ENCODE measurements at regions not wholly inside any gene's neighbourhood (a gene's known extent, or its start where the extent isn't known, plus 50 kb on each side); places are given as distances from the start of the nearest gene placed in this dataset.

DNA sequence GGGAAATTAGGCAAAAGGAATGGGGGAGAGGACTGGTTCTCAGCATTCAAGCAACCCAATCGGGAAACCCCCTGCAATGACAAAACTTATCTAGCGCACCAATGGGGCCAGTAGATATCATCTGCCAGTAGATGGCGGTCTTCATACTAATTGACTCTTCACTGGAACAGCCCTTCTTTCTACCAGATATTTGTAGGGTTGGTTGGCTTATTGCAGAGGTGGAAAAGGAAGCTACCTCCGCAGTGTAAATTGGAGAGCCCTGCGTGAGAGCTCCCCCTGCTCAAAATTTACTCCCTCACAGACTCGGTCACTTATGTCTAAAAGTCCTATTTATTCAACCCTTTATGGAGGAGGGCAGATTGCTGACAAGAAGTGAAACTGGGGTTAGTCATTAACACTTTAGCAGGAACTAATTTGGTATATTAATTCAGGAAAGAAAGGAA, 166.1 kb upstream of the CCND2 start (continued):
- TF ChIP-seq, protein P1, sequence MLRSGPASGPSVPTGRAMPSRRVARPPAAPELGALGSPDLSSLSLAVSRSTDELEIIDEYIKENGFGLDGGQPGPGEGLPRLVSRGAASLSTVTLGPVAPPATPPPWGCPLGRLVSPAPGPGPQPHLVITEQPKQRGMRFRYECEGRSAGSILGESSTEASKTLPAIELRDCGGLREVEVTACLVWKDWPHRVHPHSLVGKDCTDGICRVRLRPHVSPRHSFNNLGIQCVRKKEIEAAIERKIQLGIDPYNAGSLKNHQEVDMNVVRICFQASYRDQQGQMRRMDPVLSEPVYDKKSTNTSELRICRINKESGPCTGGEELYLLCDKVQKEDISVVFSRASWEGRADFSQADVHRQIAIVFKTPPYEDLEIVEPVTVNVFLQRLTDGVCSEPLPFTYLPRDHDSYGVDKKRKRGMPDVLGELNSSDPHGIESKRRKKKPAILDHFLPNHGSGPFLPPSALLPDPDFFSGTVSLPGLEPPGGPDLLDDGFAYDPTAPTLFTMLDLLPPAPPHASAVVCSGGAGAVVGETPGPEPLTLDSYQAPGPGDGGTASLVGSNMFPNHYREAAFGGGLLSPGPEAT (IDR thresholded peaks at IDR 0.05; ENCODE audit: low read depth) = peak; percentile 85
- TF ChIP-seq TCF7 (IDR thresholded peaks at IDR 0.05; ENCODE audit: borderline replicate concordance) (no peak), SREBF2 (IDR thresholded peaks at IDR 0.05; ENCODE audit: low read length) (no peak), ZNF622 (IDR thresholded peaks at IDR 0.05) (no peak), ZZZ3 (IDR thresholded peaks at IDR 0.05; ENCODE audit: control insufficient read depth, insufficient read length, low read depth) (no peak), KAT2A (conservative IDR thresholded peaks at IDR 0.05; ENCODE audit: control insufficient read depth, low read depth, low read length) (no peak), BACH1 (IDR thresholded peaks at IDR 0.05; ENCODE audit: borderline replicate concordance) (no peak), SRF (IDR thresholded peaks at IDR 0.05; ENCODE audit: low read depth in 2 of 2, low read length in 2 of 2) (no peak), NBN (IDR thresholded peaks at IDR 0.05) (peak; percentile 83), POLR2AphosphoS2 (IDR thresholded peaks at IDR 0.05; ENCODE audit: low read depth, low read length) (no peak)
- TF ChIP-seq, protein P2, sequence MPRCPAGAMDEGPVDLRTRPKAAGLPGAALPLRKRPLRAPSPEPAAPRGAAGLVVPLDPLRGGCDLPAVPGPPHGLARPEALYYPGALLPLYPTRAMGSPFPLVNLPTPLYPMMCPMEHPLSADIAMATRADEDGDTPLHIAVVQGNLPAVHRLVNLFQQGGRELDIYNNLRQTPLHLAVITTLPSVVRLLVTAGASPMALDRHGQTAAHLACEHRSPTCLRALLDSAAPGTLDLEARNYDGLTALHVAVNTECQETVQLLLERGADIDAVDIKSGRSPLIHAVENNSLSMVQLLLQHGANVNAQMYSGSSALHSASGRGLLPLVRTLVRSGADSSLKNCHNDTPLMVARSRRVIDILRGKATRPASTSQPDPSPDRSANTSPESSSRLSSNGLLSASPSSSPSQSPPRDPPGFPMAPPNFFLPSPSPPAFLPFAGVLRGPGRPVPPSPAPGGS (IDR thresholded peaks at IDR 0.05; ENCODE audit: borderline replicate concordance, insufficient read depth, low read depth, low read length, poor library complexity, severe bottlenecking) = no peak
- TF ChIP-seq, protein P3, sequence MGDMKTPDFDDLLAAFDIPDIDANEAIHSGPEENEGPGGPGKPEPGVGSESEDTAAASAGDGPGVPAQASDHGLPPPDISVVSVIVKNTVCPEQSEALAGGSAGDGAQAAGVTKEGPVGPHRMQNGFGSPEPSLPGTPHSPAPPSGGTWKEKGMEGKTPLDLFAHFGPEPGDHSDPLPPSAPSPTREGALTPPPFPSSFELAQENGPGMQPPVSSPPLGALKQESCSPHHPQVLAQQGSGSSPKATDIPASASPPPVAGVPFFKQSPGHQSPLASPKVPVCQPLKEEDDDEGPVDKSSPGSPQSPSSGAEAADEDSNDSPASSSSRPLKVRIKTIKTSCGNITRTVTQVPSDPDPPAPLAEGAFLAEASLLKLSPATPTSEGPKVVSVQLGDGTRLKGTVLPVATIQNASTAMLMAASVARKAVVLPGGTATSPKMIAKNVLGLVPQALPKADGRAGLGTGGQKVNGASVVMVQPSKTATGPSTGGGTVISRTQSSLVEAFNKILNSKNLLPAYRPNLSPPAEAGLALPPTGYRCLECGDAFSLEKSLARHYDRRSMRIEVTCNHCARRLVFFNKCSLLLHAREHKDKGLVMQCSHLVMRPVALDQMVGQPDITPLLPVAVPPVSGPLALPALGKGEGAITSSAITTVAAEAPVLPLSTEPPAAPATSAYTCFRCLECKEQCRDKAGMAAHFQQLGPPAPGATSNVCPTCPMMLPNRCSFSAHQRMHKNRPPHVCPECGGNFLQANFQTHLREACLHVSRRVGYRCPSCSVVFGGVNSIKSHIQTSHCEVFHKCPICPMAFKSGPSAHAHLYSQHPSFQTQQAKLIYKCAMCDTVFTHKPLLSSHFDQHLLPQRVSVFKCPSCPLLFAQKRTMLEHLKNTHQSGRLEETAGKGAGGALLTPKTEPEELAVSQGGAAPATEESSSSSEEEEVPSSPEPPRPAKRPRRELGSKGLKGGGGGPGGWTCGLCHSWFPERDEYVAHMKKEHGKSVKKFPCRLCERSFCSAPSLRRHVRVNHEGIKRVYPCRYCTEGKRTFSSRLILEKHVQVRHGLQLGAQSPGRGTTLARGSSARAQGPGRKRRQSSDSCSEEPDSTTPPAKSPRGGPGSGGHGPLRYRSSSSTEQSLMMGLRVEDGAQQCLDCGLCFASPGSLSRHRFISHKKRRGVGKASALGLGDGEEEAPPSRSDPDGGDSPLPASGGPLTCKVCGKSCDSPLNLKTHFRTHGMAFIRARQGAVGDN (IDR thresholded peaks at IDR 0.05) = no peak
- TF ChIP-seq, protein P4, sequence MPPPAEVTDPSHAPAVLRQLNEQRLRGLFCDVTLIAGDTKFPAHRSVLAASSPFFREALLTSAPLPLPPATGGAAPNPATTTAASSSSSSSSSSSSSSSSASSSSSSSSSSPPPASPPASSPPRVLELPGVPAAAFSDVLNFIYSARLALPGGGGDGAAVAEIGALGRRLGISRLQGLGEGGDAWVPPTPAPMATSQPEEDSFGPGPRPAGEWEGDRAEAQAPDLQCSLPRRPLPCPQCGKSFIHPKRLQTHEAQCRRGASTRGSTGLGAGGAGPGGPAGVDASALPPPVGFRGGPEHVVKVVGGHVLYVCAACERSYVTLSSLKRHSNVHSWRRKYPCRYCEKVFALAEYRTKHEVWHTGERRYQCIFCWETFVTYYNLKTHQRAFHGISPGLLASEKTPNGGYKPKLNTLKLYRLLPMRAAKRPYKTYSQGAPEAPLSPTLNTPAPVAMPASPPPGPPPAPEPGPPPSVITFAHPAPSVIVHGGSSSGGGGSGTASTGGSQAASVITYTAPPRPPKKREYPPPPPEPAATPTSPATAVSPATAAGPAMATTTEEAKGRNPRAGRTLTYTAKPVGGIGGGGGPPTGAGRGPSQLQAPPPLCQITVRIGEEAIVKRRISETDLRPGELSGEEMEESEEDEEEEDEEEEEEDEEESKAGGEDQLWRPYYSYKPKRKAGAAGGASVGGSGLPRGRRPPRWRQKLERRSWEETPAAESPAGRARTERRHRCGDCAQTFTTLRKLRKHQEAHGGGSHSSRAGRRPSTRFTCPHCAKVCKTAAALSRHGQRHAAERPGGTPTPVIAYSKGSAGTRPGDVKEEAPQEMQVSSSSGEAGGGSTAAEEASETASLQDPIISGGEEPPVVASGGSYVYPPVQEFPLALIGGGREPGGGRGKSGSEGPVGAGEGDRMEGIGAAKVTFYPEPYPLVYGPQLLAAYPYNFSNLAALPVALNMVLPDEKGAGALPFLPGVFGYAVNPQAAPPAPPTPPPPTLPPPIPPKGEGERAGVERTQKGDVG (CRISPR knock-in tag; IDR thresholded peaks at IDR 0.05) = no peak
- TF ChIP-seq, protein P5, sequence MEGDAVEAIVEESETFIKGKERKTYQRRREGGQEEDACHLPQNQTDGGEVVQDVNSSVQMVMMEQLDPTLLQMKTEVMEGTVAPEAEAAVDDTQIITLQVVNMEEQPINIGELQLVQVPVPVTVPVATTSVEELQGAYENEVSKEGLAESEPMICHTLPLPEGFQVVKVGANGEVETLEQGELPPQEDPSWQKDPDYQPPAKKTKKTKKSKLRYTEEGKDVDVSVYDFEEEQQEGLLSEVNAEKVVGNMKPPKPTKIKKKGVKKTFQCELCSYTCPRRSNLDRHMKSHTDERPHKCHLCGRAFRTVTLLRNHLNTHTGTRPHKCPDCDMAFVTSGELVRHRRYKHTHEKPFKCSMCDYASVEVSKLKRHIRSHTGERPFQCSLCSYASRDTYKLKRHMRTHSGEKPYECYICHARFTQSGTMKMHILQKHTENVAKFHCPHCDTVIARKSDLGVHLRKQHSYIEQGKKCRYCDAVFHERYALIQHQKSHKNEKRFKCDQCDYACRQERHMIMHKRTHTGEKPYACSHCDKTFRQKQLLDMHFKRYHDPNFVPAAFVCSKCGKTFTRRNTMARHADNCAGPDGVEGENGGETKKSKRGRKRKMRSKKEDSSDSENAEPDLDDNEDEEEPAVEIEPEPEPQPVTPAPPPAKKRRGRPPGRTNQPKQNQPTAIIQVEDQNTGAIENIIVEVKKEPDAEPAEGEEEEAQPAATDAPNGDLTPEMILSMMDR (IDR thresholded peaks at IDR 0.05 in 2 of 3, conservative IDR thresholded peaks at IDR 0.05 in 1 of 3; ENCODE audit: control insufficient read depth in 2 of 3, extremely low read depth in 1 of 3, insufficient read depth in 1 of 3, low read depth in 3 of 3, low read length in 3 of 3) = peak; percentile 70 to 86 (median 84)
